ENCODE measurements at regions not wholly inside any gene's neighbourhood (a gene's known extent, or its start where the extent isn't known, plus 50 kb on each side); places are given as distances from the start of the nearest gene placed in this dataset.

DNA sequence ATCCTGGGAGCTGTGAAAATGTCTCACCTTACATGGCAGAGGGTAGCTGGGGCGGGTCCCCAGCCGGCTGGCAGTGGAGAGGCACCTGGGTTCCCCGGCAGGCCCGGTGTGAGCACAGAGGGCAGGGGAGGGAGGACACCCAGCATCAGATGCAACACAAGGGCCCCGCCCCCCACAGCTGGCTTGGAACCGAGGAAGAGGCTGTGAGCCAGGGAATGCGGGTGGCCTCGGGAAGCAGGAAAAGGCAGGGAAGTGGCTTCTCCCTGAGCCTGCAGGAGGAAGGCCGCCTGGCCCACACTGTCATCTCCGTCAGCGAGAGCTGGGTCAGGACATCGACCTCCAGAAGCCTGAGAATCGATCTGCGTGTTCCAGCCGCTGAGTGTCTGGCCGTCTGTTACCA is 87.3 kb downstream of the SIK1 start:
- no peak for DNase-seq (ENCODE audit: low read depth)
- no peak overlapping the region for H3K4me3 ChIP-seq (ENCODE audit: low read depth, low read length)
- TF ChIP-seq, protein P1, sequence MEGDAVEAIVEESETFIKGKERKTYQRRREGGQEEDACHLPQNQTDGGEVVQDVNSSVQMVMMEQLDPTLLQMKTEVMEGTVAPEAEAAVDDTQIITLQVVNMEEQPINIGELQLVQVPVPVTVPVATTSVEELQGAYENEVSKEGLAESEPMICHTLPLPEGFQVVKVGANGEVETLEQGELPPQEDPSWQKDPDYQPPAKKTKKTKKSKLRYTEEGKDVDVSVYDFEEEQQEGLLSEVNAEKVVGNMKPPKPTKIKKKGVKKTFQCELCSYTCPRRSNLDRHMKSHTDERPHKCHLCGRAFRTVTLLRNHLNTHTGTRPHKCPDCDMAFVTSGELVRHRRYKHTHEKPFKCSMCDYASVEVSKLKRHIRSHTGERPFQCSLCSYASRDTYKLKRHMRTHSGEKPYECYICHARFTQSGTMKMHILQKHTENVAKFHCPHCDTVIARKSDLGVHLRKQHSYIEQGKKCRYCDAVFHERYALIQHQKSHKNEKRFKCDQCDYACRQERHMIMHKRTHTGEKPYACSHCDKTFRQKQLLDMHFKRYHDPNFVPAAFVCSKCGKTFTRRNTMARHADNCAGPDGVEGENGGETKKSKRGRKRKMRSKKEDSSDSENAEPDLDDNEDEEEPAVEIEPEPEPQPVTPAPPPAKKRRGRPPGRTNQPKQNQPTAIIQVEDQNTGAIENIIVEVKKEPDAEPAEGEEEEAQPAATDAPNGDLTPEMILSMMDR (conservative IDR thresholded peaks at IDR 0.05; ENCODE audit: low read depth, low read length) = no peak

DNA sequence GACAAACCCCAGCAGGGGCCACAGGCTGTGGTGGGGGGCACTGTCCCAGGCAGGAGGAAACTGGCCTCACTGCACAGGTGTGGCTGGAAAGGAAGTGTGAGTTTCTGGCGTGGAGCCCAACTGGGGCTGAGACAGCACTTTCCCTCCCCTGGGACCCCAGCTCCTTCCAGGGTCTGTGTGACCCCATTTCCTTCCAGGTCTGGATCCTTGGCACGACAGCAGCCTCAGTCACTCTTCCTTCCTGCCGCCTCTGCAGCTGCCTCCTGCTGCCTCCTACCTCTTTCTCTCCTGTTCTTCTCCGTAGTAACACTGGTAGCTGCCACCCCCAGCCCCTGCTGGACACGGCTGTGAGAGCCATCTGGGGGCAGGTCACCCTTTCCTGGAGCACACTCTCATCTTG is 88.0 kb downstream of the SIK1 start:
- TF ChIP-seq, protein P1 (conservative IDR thresholded peaks at IDR 0.05; ENCODE audit: low read depth, low read length) = no peak
- H3K4me3 ChIP-seq (ENCODE audit: low read depth, low read length) = no peak overlapping the region
- no peak for DNase-seq (ENCODE audit: low read depth)

- TF ChIP-seq, protein P1 (conservative IDR thresholded peaks at IDR 0.05; ENCODE audit: low read depth, low read length) = no peak
- DNase-seq (ENCODE audit: low read depth) = no peak
- no peak overlapping the region for H3K4me3 ChIP-seq (ENCODE audit: low read depth, low read length)
Observed at GRCh38 chr21:43337901-43338655, 88.9 kb downstream of the SIK1 start.

GRCh38 chr21:43335119-43335518 is 91.8 kb downstream of the SIK1 start:
- no peak for DNase-seq (ENCODE audit: low read depth)
- H3K4me3 ChIP-seq (ENCODE audit: low read depth, low read length) = no peak overlapping the region
- TF ChIP-seq, protein P1 (conservative IDR thresholded peaks at IDR 0.05; ENCODE audit: low read depth, low read length) = no peak

DNA sequence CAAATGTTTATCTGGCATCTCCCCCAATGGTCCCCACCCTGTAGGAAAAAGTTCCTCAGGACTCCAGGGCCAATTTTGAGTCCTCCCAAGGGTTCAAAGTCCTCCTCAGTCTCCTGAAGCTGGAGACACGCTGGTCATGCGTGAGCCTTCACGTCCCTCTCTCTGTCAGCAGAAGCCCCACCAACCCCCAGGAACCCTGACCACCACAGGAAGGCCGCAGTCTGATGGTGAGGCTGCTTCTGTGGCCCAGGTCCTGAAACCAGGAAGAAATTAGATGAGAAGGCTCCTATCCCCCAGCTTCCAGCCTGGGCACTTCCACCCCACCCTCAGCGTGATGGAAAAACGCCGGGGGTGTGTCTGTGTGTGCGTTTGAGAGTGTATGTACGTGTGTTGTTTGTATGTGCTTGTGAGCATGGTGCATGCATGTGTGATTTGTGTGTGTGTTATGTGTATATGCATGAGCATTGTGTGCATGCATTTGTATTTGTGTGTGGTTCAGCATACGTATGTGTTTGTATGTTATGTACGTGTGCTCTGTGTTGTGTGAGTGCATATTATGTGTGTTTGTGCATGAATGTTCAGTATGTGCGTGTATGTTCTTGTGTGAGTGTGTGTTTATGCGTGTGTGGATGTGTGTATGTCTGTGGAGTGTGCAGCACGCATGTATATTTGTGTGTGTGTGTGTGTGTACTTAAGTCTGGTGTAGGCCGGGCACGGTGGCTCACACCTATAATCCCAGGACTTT is 92.5 kb downstream of the SIK1 start:
- no peak for DNase-seq (ENCODE audit: low read depth)
- H3K4me3 ChIP-seq (ENCODE audit: low read depth, low read length) = no peak overlapping the region
- TF ChIP-seq, protein P1 (conservative IDR thresholded peaks at IDR 0.05; ENCODE audit: low read depth, low read length) = no peak

DNA sequence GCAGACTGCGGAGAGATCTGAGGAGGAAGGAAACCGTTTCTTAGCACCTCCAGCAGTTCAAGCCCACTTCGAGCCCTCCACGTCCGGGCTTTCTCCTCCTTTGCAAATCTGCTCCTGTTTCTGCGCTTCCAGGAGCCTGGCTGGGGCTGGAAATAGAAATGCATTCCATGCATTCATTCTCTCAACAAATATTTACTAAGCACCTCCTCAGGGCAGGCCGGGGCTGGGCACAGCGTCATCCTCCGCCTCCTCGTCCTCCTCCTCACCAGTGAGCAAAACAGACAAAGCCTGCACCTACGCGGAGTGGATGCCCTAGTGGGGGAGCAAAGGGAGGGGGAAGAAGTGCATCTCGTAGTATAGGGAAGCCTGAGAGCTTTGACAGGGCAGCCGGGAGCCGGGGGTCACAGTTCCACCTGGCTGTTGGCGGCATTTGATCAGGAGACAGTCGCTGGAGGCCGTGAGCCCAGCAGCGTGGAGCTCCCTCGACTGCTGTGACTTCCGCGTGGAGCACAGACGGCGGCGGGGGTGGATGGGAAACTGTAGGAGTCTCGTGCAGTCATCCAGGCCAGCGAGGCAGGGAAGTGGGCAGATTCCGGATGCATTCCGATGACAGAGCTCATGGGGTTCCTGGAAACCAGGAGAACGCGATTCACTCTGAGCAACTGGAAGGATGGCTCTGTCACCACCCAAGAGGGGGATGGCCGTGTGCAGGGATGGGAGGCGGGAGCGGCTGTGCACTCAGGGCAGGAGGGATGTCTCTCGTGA is 93.5 kb downstream of the SIK1 start:
- peak; percentile 30 for DNase-seq (ENCODE audit: low read depth)

More for the DNA sequence above, 93.5 kb downstream of the SIK1 start:
- TF ChIP-seq, protein P1 (conservative IDR thresholded peaks at IDR 0.05; ENCODE audit: low read depth, low read length) = no peak
- H3K4me3 ChIP-seq (ENCODE audit: low read depth, low read length) = peak overlapping the region; percentile 12

All from epithelial cell of proximal tubule (primary cell).